ENCODE measurements at regions not wholly inside any gene's neighbourhood (a gene's known extent, or its start where the extent isn't known, plus 50 kb on each side); places are given as distances from the start of the nearest gene placed in this dataset.

DNA sequence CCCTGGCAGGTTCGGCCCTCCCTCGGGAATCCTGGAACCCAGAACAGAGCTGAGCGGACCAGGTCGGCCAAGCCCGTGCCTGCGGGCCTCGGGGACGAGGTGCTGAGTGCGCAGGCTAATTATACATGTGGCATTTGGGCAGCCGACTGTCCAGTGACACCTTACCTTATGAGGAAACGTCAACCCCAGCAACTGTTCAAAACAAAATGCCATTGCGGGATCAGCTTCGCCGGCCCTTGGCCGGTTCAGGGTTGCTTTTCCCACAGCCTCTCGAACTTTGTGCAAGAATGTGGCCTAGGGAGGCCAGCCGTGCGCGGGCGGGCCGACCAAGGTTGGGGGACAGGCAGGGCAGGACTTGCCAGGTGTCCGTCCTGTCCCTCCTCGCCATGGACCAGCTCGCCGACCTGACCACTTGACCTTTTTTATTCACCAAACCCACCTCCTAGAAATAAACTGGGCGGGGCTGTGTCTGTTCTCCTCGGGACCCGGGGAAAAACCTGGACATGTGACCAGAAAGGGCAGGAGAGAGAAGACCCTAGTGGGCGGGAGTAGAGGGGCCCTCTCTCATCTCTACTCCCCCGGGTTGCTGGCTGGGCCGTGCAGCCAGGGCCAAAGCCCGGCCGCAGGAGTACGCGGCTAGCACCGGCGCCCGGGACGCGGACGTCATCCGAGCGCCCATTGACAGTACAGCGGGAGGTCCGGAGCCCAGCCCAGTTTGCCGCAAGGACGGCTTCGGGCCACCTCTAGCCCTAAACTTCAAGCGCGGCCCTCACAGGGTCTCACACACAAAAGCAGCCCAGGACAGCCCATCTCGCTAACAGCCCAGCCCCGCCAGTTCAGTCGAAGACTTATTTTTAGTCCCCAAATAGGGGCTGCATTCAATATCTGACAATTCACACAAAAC, 134.3 kb upstream of the C11orf58 start:
- Histone ChIP-seq H3K23ac (ENCODE audit: low read length) (no peak overlapping the region), H3K27ac (ENCODE audit: low read depth, low read length) (no peak overlapping the region), H3K4me2 (ENCODE audit: low read length) (peak overlapping the region; percentile 71), H2AK5ac (ENCODE audit: low read length) (no peak overlapping the region), H3K4ac (ENCODE audit: low read depth, low read length) (no peak overlapping the region), H3K36me3 (ENCODE audit: control insufficient read depth, insufficient read depth, low read length) (no peaks in the 10 kb centered on the region), H2BK5ac (ENCODE audit: low read length) (no peak overlapping the region), H3K4me3 (ENCODE audit: low read length) (peak overlapping the region; percentile 32), H3K9ac (ENCODE audit: low read length) (no peak overlapping the region), H2BK15ac (replicated peaks; ENCODE audit: low read depth) (no peak overlapping the region), H2BK120ac (ENCODE audit: low read depth, low read length) (no peak overlapping the region), H3K4me1 (ENCODE audit: control insufficient read depth, low read depth, low read length) (no peaks in the 10 kb centered on the region), H3K56ac (ENCODE audit: low read length) (peak overlapping the region; percentile 60), H3K79me2 (ENCODE audit: control insufficient read depth, insufficient read depth, low read length) (no peaks in the 10 kb centered on the region), H3K79me1 (ENCODE audit: low read length) (no peaks in the 10 kb centered on the region), H4K8ac (ENCODE audit: low read depth, low read length) (no peak overlapping the region), H3K18ac (ENCODE audit: low read length) (no peak overlapping the region), H3K27me3 (ENCODE audit: insufficient read depth, low read length, poor library complexity) (peaks cover 22% of the 10 kb centered on the region), H4K5ac (ENCODE audit: low read length) (no peak overlapping the region)
- DNase-seq: peak; percentile 34
- WGBS (ENCODE audit: extremely low coverage, insufficient coverage, low lambda C conversion rate): no CpG with 5 or more reads among the region's 53 CpGs

DNA sequence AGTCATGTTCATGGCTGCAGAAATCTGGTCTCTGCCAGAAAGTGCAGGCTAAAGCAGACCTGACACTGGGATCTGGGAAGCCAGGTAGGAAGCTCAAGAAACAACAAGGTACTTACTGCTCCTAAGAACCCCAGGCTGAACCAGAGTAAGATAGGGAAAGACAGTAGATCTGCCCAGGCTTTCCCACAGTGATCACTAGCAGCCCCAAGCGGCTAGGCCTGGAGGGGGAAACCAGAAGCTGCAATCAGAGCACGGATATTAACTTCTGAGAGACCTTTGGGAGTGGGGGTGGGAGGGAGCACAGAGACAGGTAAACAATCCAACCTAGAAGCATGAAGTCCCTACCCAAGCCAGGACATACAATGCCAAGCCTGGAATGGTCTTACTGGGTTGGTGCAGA, 135.2 kb upstream of the C11orf58 start:
- Histone ChIP-seq H3K27ac (ENCODE audit: low read depth, low read length) (no peak overlapping the region), H3K56ac (ENCODE audit: low read length) (no peak overlapping the region), H3K27me3 (ENCODE audit: insufficient read depth, low read length, poor library complexity) (peaks cover 18% of the 10 kb centered on the region), H3K9ac (ENCODE audit: low read length) (no peak overlapping the region), H2BK120ac (ENCODE audit: low read depth, low read length) (no peak overlapping the region), H3K23ac (ENCODE audit: low read length) (no peak overlapping the region), H3K79me2 (ENCODE audit: control insufficient read depth, insufficient read depth, low read length) (no peaks in the 10 kb centered on the region), H4K5ac (ENCODE audit: low read length) (no peak overlapping the region), H3K18ac (ENCODE audit: low read length) (no peak overlapping the region), H3K36me3 (ENCODE audit: control insufficient read depth, insufficient read depth, low read length) (no peaks in the 10 kb centered on the region), H2BK15ac (replicated peaks; ENCODE audit: low read depth) (no peak overlapping the region), H3K4me2 (ENCODE audit: low read length) (no peak overlapping the region), H3K4me1 (ENCODE audit: control insufficient read depth, low read depth, low read length) (no peaks in the 10 kb centered on the region), H2BK5ac (ENCODE audit: low read length) (no peak overlapping the region), H4K8ac (ENCODE audit: low read depth, low read length) (no peak overlapping the region), H3K4me3 (ENCODE audit: low read length) (no peak overlapping the region), H3K79me1 (ENCODE audit: low read length) (no peaks in the 10 kb centered on the region), H2AK5ac (ENCODE audit: low read length) (no peak overlapping the region), H3K4ac (ENCODE audit: low read depth, low read length) (no peak overlapping the region)
- DNase-seq: peak; percentile 50
- no CpG with 5 or more reads among the region's 2 CpGs for WGBS (ENCODE audit: extremely low coverage, insufficient coverage, low lambda C conversion rate)

DNA sequence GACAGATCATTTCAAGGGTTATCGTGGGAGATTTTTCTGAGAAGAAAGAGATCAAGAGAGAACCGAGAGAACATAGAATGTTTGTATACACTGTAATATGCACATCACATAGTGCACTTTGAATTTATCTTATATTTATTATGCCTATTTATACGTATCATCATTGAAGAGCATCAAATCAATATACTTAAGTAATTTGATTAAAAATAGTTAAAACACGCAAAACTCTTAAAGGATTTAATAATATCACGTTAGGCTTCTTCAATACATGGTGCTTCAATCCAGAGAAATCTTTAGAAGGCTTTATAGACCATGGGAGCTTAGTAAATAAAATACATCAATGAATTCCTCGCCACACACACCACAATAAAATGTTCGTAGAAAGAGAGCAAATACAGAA, 139.5 kb upstream of the C11orf58 start:
- no peak for DNase-seq
- Histone ChIP-seq H2BK5ac (ENCODE audit: low read length) (no peak overlapping the region), H3K4me1 (ENCODE audit: control insufficient read depth, low read depth, low read length) (no peaks in the 10 kb centered on the region), H3K9ac (ENCODE audit: low read length) (no peak overlapping the region), H4K5ac (ENCODE audit: low read length) (no peak overlapping the region), H3K23ac (ENCODE audit: low read length) (no peak overlapping the region), H3K4me2 (ENCODE audit: low read length) (no peak overlapping the region), H3K4me3 (ENCODE audit: low read length) (no peak overlapping the region), H3K27ac (ENCODE audit: low read depth, low read length) (no peak overlapping the region), H3K36me3 (ENCODE audit: control insufficient read depth, insufficient read depth, low read length) (no peaks in the 10 kb centered on the region), H3K4ac (ENCODE audit: low read depth, low read length) (no peak overlapping the region), H3K27me3 (ENCODE audit: insufficient read depth, low read length, poor library complexity) (peaks cover 11% of the 10 kb centered on the region), H3K18ac (ENCODE audit: low read length) (no peak overlapping the region), H3K56ac (ENCODE audit: low read length) (no peak overlapping the region), H3K79me1 (ENCODE audit: low read length) (no peaks in the 10 kb centered on the region), H2BK15ac (replicated peaks; ENCODE audit: low read depth) (no peak overlapping the region), H4K8ac (ENCODE audit: low read depth, low read length) (no peak overlapping the region), H2BK120ac (ENCODE audit: low read depth, low read length) (no peak overlapping the region), H3K79me2 (ENCODE audit: control insufficient read depth, insufficient read depth, low read length) (no peaks in the 10 kb centered on the region), H2AK5ac (ENCODE audit: low read length) (no peak overlapping the region)
- WGBS (ENCODE audit: extremely low coverage, insufficient coverage, low lambda C conversion rate): no CpG with 5 or more reads among the region's 7 CpGs

DNA sequence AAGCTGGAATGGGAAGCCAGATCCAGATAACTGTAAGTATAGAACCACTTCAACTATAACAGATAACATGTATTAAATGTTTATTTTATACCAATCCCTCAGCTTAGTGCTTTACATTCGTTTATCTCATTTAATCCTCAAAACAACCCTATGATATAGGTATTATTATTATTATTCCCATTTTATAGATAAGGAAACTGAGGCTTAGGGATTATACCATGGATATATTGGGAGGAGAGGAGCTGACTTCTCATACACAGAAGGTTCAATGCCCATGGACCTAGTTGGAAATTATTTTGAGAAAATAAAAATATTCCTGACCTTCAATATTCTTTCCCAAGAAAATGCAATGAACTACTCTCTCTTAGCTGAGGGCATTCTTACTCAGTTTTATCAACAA, 140.4 kb upstream of the C11orf58 start:
- H3K27me3 ChIP-seq (ENCODE audit: insufficient read depth, low read length, poor library complexity): peaks cover 3% of the 10 kb centered on the region
- no peak overlapping the region for H3K9ac ChIP-seq (ENCODE audit: low read length)
- no peak overlapping the region for H2BK5ac ChIP-seq (ENCODE audit: low read length)
- H3K4me3 ChIP-seq (ENCODE audit: low read length): no peak overlapping the region
- H3K4ac ChIP-seq (ENCODE audit: low read depth, low read length): no peak overlapping the region
- no peak overlapping the region for H2BK15ac ChIP-seq (replicated peaks; ENCODE audit: low read depth)
- H3K23ac ChIP-seq (ENCODE audit: low read length): no peak overlapping the region
- no peaks in the 10 kb centered on the region for H3K4me1 ChIP-seq (ENCODE audit: control insufficient read depth, low read depth, low read length)
- H3K79me2 ChIP-seq (ENCODE audit: control insufficient read depth, insufficient read depth, low read length): no peaks in the 10 kb centered on the region
- no peak overlapping the region for H2AK5ac ChIP-seq (ENCODE audit: low read length)
- no peak overlapping the region for H3K27ac ChIP-seq (ENCODE audit: low read depth, low read length)
- WGBS (ENCODE audit: extremely low coverage, insufficient coverage, low lambda C conversion rate): no CpG with 5 or more reads among the region's 1 CpG
- no peak overlapping the region for H3K18ac ChIP-seq (ENCODE audit: low read length)
- no peak overlapping the region for H4K8ac ChIP-seq (ENCODE audit: low read depth, low read length)
- H2BK120ac ChIP-seq (ENCODE audit: low read depth, low read length): no peak overlapping the region
- no peak for DNase-seq
- H4K5ac ChIP-seq (ENCODE audit: low read length): no peak overlapping the region
- H3K4me2 ChIP-seq (ENCODE audit: low read length): no peak overlapping the region
- no peaks in the 10 kb centered on the region for H3K79me1 ChIP-seq (ENCODE audit: low read length)
- H3K56ac ChIP-seq (ENCODE audit: low read length): no peak overlapping the region
- no peaks in the 10 kb centered on the region for H3K36me3 ChIP-seq (ENCODE audit: control insufficient read depth, insufficient read depth, low read length)

DNA sequence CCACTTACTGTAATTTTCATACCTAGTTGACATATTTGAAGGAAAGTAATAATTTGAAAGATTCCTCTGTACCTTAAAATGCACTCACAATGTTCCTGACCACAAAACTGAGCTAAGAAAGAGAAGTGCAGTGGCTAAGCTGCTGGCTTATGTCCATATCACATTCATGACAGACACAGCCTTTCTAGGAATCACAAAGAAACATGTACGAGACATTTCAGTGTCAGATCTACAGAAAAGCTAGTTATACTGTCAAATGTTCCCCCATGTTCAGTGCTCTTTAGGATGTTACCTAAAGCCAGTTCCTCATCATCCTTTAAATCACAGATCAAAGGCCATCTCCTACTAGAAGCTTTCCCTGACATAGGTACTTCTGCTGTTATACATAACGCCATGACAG, 142.2 kb upstream of the C11orf58 start:
- Histone ChIP-seq H3K27me3 (ENCODE audit: insufficient read depth, low read length, poor library complexity) (no peaks in the 10 kb centered on the region), H2BK15ac (replicated peaks; ENCODE audit: low read depth) (no peak overlapping the region), H3K79me2 (ENCODE audit: control insufficient read depth, insufficient read depth, low read length) (no peaks in the 10 kb centered on the region), H3K9ac (ENCODE audit: low read length) (no peak overlapping the region), H2AK5ac (ENCODE audit: low read length) (no peak overlapping the region), H2BK5ac (ENCODE audit: low read length) (no peak overlapping the region), H4K5ac (ENCODE audit: low read length) (no peak overlapping the region), H3K4ac (ENCODE audit: low read depth, low read length) (no peak overlapping the region), H3K27ac (ENCODE audit: low read depth, low read length) (no peak overlapping the region), H2BK120ac (ENCODE audit: low read depth, low read length) (no peak overlapping the region), H3K79me1 (ENCODE audit: low read length) (no peaks in the 10 kb centered on the region), H3K4me2 (ENCODE audit: low read length) (no peak overlapping the region), H3K4me1 (ENCODE audit: control insufficient read depth, low read depth, low read length) (no peaks in the 10 kb centered on the region), H3K36me3 (ENCODE audit: control insufficient read depth, insufficient read depth, low read length) (no peaks in the 10 kb centered on the region), H3K56ac (ENCODE audit: low read length) (no peak overlapping the region), H3K18ac (ENCODE audit: low read length) (no peak overlapping the region), H4K8ac (ENCODE audit: low read depth, low read length) (no peak overlapping the region), H3K4me3 (ENCODE audit: low read length) (no peak overlapping the region), H3K23ac (ENCODE audit: low read length) (no peak overlapping the region)
- WGBS (ENCODE audit: extremely low coverage, insufficient coverage, low lambda C conversion rate): no CpG with 5 or more reads among the region's 2 CpGs
- DNase-seq: no peak

DNA sequence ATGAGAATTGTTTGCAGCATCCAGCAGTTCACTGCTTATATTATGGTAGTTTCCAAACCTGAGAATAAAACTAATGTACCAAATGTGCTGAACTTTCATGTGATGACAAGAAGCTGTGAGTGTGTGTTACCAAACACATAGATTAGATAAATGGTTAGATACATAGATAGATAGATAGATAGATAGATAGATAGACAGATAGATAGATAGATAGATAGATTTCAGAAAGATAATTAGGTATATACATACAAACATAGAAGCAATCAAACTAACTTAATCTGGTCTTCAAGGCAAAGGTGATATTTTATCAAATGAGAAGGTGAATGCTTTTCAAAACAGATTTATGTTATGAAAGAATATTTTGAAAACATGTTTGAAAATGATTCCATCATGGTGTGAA, 147.3 kb upstream of the C11orf58 start:
- Histone ChIP-seq H3K4me1 (ENCODE audit: control insufficient read depth, low read depth, low read length) (no peaks in the 10 kb centered on the region), H2BK120ac (ENCODE audit: low read depth, low read length) (no peak overlapping the region), H3K18ac (ENCODE audit: low read length) (no peak overlapping the region), H3K79me1 (ENCODE audit: low read length) (no peaks in the 10 kb centered on the region), H3K4ac (ENCODE audit: low read depth, low read length) (no peak overlapping the region), H3K27ac (ENCODE audit: low read depth, low read length) (no peak overlapping the region), H4K8ac (ENCODE audit: low read depth, low read length) (no peak overlapping the region), H3K4me3 (ENCODE audit: low read length) (no peak overlapping the region), H3K79me2 (ENCODE audit: control insufficient read depth, insufficient read depth, low read length) (no peaks in the 10 kb centered on the region), H3K27me3 (ENCODE audit: insufficient read depth, low read length, poor library complexity) (no peaks in the 10 kb centered on the region), H4K5ac (ENCODE audit: low read length) (no peak overlapping the region), H2BK5ac (ENCODE audit: low read length) (no peak overlapping the region), H2BK15ac (replicated peaks; ENCODE audit: low read depth) (no peak overlapping the region), H2AK5ac (ENCODE audit: low read length) (no peak overlapping the region), H3K23ac (ENCODE audit: low read length) (no peak overlapping the region), H3K4me2 (ENCODE audit: low read length) (no peak overlapping the region), H3K56ac (ENCODE audit: low read length) (no peak overlapping the region), H3K36me3 (ENCODE audit: control insufficient read depth, insufficient read depth, low read length) (no peaks in the 10 kb centered on the region), H3K9ac (ENCODE audit: low read length) (no peak overlapping the region)
- DNase-seq: no peak
